Embryonic facial prominence (tissue), 1 donor: ENCODE measurements at regions not wholly inside any gene's neighbourhood (a gene's known extent, or its start where the extent isn't known, plus 50 kb on each side); places are given as distances from the start of the nearest gene placed in this dataset.
"Not testable (repeated sequence)": the region's sequence is repeated elsewhere in the genome, so short reads cannot be mapped to it uniquely, and the experiment has no call there.

Experiments used
- DNase-seq: peaks from one replicate; pipeline ENCODE4 v3.0.0-alpha.2; 2016; ENCODE audit errors: extremely low spot score

DNA sequence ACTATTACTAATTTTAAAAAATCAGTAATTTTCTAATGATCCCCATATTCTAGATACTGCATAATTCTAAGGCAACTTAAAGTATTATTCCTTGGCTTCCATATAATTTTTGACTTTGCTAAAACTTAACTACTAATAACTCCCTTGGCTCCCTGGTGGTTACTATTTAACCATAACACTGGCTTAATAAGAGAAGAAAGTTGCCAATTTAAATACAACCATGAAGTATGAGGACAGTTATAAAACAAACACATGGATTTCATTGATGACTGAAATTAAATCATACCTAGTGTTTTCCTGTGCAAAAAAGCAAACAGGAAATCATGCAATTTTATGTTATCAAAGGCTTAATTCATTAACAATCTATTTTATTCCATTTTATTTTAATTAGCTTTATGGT lies 1073.9 kb downstream of the GRM8 start:
- no peak for DNase-seq

- no peak for DNase-seq
These were observed 1075.0 kb downstream of the GRM8 start for GRCh38 chr7:126177782-126178181.

- DNase-seq: no peak
These were observed 1086.1 kb downstream of the GRM8 start for GRCh38 chr7:126166645-126167044.

DNA sequence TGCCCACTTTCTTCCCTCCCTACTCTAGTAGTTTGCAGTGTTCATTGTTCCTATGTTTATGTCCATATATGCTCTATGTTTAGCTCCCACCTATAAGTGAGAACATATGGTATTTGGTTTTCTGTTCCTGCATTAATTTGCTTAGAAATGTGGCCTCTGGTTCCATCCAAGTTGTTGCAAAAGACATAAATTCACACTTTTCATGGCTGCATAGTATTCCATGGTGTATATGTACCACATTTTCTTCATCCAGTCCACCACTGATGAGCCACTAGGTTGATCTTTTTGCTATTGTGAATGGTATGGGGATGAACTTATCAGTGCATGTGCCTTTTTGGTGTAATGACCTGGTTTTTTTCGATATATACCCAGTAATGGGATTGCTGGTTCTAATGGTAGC lies 1089.1 kb downstream of the GRM8 start:
- no peak for DNase-seq

DNA sequence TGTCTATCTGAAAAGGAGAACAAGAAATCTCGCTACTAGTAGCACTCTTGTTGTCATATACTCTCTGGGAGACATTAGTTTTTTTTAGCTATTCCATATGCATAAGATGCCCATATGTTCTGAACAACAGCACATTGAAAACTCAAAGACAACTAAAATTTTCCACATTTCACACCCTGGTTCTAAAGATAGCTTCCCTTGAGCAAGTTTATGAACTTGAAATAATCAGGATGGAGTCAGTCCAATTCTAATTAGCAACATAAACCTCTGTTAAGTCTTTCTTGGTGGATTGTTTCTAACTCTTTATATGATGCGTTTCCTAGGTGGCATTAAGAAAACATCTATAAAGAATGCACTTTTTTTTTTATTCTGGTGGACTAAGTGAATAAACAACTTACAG lies 1095.3 kb downstream of the GRM8 start:
- DNase-seq: no peak

- DNase-seq: no peak
These were observed 1102.3 kb downstream of the GRM8 start for GRCh38 chr7:126150278-126150958.

GRCh38 chr7:126140858-126141466 lies 1111.8 kb downstream of the GRM8 start:
- no peak for DNase-seq

DNA sequence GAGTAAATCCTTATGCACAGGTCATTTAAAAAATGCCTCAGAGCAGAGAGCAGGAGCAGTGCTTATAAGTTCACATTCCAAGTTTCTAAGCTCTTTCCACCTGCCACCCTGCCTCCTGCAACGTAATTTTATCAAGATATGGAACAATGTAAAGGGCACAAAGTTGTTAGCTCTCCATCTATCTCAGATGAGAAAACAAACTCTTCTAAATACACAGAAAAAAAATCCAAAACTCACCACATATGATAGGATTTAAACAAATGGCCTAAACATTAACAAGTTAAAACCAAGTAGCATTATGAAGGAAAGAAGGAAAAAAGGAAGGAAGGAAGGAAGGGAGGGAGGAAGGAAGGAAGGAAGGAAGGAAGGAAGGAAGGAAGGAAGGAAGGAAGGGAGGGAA lies 1132.8 kb downstream of the GRM8 start:
- DNase-seq: no peak

GRCh38 chr7:126103582-126103981 lies 1149.2 kb downstream of the GRM8 start:
- no peak for DNase-seq

DNA sequence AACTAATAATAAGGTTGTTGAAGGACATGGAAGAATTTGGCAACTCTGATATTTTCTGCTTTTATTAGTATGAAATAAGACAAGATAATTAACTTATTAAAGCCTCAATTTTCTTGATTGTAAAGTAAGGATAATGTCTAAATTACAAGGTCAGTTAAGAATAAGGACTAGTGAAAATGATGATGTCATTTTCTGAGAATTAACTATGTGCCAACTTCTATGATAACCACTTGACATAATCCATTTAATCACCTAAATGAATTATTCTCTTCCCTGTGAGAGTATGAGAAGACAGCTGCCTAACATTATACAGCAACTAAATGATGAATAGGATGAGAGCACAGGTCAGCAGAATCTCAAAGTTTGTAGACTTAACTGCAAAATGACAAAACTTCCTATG lies 1153.4 kb upstream of the POT1 start:
- DNase-seq: no peak

GRCh38 chr7:126079581-126079980 lies 1150.0 kb upstream of the POT1 start:
- no peak for DNase-seq

- no peak for DNase-seq
These were observed 1149.5 kb upstream of the POT1 start for GRCh38 chr7:126079151-126079550.

DNA sequence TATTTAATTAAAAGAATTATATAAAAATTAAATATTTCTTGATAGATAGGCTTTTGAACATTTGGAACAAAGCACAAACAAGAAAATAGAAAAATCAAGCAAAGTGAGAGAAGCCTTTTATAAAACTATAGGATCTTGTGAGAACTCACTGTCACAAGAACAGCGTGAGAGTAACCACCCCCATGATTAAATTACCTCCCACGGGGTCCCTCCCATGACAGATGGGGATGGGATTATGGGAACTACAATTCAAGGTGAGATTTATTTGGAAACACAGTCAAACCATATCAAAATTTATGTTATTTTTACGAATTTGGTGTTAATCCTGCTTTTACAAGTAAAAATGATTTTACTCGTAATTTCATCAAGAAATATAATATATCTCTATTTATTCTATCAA lies 1136.1 kb upstream of the POT1 start:
- DNase-seq: no peak

- no peak for DNase-seq
These were observed 1128.4 kb upstream of the POT1 start for GRCh38 chr7:126057979-126058378.

DNA sequence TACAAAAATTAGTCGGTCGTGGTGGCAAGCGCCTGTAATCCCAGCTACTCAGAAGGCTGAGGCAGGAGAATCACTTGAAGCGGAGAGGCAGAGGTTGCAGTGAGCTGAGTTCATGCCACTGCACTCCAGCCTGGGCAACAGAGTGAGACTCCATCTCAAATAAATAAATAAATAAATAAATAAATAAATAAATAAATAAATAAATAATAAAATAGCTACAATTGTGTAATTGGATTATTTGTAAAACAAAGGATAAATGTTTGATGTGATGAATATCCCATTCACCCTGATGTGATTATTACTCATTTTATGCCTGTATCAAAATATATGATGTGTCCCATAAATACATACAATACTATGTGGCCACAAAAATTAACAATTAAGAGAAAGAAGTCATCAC lies 1127.0 kb upstream of the POT1 start:
- not testable (repeated sequence) for DNase-seq

DNA sequence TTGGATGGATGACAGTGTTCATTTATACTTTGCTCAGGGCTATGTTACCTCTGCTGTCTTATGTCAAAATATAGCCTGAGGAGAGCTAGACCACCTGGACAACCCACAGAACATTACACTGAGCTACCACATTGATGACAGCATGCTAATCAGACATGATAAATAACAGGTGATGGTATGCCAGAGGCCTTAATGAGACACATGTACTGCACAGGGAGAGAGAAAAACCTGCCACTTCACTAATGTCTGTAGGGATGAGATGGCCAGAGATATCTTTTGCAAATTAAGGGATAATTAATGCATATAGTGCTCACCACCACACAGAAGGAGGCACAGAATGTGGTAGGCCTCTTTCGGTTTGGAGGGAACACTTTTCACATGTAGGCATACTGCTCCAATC lies 1122.6 kb upstream of the POT1 start:
- DNase-seq: no peak

DNA sequence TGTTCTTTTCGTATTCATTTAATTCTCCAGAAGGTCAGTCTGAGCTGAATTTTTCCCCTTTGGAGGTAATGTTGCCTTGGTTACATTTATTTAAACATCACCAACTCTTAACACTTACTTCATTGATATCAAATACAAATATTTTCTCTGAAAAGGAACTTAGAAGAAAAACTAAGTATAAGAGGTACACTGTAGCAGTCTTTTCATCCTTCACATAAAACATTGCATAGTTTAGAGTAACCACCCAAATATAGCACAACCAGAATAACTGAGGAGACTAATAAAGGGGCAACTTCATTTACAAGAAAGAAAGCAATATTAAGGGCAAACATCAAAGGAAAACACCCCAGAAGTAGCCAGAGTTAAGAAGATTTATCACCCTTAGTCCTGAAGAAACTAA lies 1115.0 kb upstream of the POT1 start:
- no peak for DNase-seq

GRCh38 chr7:126041472-126041871 lies 1111.8 kb upstream of the POT1 start:
- DNase-seq: no peak

DNA sequence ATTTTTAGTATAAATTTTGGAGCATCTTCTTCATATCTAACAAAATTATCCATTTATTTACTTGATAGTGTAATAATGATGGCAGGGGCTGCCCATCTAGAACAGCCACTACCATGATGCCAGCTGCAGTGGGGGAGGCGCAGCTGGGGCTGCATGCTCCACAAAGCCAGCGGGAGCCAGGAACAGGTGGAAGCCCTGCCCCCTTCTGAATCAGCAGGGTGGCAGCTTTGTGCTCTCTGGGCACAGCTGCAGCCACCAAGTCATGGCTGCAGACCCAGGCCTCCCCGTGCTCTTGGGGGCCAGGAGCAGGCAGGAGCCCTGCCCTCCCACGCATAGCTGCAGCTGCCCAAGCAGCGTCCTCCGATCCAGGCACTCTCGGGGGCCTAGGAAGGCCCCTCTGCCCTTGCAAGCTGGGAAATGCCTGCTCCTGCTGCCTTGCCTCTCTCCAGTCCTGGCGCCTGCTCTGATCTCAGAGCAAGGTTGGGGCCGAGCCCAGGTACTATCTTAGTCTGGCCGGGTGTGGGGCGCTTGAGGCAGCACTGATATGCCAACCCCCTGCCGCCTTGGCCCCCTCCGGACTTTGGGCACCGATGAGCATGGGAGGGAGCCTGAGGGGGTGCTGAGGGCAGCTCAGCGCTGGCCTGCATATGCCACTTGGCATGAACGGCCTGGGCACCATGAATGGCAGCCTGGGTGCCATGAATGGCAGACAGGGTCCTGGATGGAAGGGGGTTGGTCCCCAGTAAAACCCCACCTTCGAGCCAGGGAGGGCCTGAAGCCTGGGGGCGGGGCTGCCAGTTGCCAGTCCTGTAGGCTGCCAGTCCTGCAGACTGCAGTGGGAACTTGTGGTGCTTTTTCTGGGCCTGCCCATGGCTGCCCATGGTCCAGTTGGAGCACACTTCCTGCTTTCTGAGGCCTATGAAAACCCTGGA lies 1110.8 kb upstream of the POT1 start:
- DNase-seq: no peak

- no peak for DNase-seq
These were observed 1096.9 kb upstream of the POT1 start for GRCh38 chr7:126026421-126027088.

DNA sequence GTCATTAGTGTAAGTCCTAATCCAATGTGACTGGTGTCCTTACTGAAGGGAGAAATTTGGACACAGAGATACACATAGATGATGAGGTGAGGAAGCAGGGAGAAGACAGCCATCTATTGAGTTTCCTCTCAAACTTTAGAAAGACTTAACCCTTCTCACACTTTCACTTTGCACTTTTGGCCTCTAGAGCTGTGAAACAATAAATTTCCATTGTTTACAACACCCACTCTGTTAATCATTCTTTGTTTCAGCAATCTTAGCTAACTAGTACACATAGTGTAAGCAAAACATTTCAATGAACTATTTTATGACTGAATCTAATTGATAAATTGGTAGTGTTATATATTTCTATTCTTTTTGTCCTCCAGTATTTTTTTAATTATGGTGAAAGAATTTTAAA lies 1092.8 kb upstream of the POT1 start:
- DNase-seq: no peak

GRCh38 chr7:126016722-126017121 lies 1087.1 kb upstream of the POT1 start:
- no peak for DNase-seq
